Left lung (tissue), 4 donors: ENCODE measurements at regions not wholly inside any gene's neighbourhood (a gene's known extent, or its start where the extent isn't known, plus 50 kb on each side); places are given as distances from the start of the nearest gene placed in this dataset.

Experiments
- ATAC-seq: fragments of 200-7000 bp; cut with Tn5 transposase; one replicate; pipeline ENCODE4 v1.9.1; 2020; ENCODE audit warnings: moderate library complexity
- DNase-seq, 4 donors: peaks; one replicate each; pipeline ENCODE4 v3.0.0-alpha.2; 2013 to 2020
- H3K27ac ChIP-seq, 2 donors: fragments of 200-600 bp; sonication (generic) in 1 of 2; one replicate each; pipeline versions ENCODE4 v1.5.0 to v1.8.0; 2020 to 2021
- H3K27me3 ChIP-seq, 2 donors: fragments of 200-600 bp; sonication (generic) in 1 of 2; one replicate each; pipeline versions ENCODE4 v1.5.0 to v1.8.0; 2020 to 2021
- H3K36me3 ChIP-seq, 2 donors: fragments of 200-600 bp; sonication (generic) in 1 of 2; one replicate each; pipeline versions ENCODE4 v1.5.0 to v1.8.0; 2020 to 2021
- H3K4me1 ChIP-seq, 2 donors: fragments of 200-600 bp; one replicate each; pipeline ENCODE4 v1.8.0; 2021
- H3K4me3 ChIP-seq, 2 donors: fragments of 200-600 bp; sonication (generic) in 1 of 2; one replicate each; pipeline versions ENCODE4 v1.5.0 to v1.8.0; 2020 to 2021; ENCODE audit warnings: mild to moderate bottlenecking in 1 of 2
- H3K9me3 ChIP-seq, 2 donors: fragments of 200-600 bp; sonication (generic) in 1 of 2; one replicate each; pipeline versions ENCODE4 v1.5.0 to v1.8.0; 2020 to 2021
- intact Hi-C, 2 donors: fragments of 100-400 bp; cut with DNase I; formaldehyde crosslinking; loops; one replicate each; pipeline versions ENCODE4 v1.11.2 to v1.14.2; 2022
- TF ChIP-seq, protein P1 (sequence below), 2 donors: fragments of 200-600 bp; sonication (generic) in 1 of 2; IDR thresholded peaks; one replicate each; pipeline versions ENCODE4 v1.5.0 to v1.8.0; 2021; ENCODE audit warnings: antibody characterized with exemption in 2 of 2
- donor health status: DM: no; HTN: yes; CAD: no.
- donor health status: DM: no; HTN: no; CAD: no.

DNA sequence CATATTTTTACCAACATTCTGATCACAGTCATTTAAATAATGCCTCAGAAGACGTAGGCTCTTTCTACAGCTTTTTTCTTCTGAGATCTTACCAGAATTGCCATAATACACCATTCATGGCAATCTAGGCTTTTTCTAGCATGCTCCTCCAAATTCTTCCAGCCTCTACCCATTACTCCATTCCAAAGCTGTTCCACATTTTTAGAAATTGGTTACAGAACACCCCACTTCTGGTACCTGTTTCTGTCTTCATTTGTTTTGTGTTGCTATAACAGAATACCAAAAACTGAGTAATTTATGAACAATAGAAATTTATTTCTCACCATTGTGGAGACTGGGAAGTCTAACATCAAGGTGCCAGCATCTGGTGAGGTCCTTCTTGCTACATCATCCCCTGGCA is 385.4 kb downstream of the BRINP2 start:
- TF ChIP-seq, protein P1, sequence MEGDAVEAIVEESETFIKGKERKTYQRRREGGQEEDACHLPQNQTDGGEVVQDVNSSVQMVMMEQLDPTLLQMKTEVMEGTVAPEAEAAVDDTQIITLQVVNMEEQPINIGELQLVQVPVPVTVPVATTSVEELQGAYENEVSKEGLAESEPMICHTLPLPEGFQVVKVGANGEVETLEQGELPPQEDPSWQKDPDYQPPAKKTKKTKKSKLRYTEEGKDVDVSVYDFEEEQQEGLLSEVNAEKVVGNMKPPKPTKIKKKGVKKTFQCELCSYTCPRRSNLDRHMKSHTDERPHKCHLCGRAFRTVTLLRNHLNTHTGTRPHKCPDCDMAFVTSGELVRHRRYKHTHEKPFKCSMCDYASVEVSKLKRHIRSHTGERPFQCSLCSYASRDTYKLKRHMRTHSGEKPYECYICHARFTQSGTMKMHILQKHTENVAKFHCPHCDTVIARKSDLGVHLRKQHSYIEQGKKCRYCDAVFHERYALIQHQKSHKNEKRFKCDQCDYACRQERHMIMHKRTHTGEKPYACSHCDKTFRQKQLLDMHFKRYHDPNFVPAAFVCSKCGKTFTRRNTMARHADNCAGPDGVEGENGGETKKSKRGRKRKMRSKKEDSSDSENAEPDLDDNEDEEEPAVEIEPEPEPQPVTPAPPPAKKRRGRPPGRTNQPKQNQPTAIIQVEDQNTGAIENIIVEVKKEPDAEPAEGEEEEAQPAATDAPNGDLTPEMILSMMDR (IDR thresholded peaks at IDR 0.05), result no peak

DNA sequence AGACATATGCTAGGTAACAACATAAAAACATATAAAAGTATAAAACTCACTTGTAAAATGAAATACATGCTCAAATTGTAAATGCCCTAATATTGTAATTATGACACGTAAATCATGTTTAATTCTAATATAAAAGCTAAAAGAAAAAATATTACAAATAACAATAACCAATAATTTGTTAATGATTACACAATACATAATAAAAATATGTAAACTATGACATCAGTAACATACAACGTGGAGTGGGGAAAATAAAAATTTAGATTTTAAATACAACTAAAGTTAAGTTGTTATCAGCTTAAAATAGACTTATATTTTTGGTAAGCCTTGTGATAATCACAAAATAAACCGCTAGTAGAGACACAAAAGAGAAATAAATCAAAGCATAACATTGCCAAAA is 376.4 kb downstream of the BRINP2 start:
- intact Hi-C loops, result no loop called here
- H3K4me1 ChIP-seq, result no peaks in the 10 kb centered on the region

More for the DNA sequence above, 385.4 kb downstream of the BRINP2 start:
- peaks cover 0 to 35% of the 10 kb centered on the region in 2 donors for H3K9me3 ChIP-seq
- intact Hi-C loops, result no loop called here
- no peaks in the 10 kb centered on the region for H3K27me3 ChIP-seq
- DNase-seq (no peak), ATAC-seq (no peak)
- H3K27ac ChIP-seq, result no peak overlapping the region
- H3K4me1 ChIP-seq, result no peaks in the 10 kb centered on the region
- H3K4me3 ChIP-seq, result no peak overlapping the region
- no peaks in the 10 kb centered on the region for H3K36me3 ChIP-seq

DNA sequence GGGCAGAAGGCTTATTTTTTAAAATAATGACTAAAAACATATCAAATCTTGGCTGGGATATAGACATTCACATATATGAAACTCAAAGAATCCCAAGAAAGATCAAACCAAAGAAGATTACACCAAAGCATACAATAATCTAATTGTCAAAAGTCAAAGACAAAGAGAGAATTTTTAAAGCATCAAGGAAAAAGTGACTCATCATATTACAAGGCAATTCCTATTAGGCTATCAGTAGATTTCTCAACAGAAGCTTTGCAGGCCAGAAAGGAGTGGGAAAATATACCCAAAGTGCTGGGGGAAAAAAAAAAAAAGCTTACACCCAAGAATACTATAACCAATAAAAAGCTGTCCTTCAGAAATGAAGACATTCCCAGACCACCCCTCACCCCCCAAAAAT is 375.6 kb downstream of the BRINP2 start:
- Histone ChIP-seq H3K9me3 (peaks cover 0 to 7% of the 10 kb centered on the region in 2 donors), H3K27me3 (no peaks in the 10 kb centered on the region), H3K36me3 (no peaks in the 10 kb centered on the region), H3K27ac (no peak overlapping the region), H3K4me3 (no peak overlapping the region), H3K4me1 (no peaks in the 10 kb centered on the region)
- ATAC-seq, result no peak
- TF ChIP-seq, protein P1 (IDR thresholded peaks at IDR 0.05), result no peak
- intact Hi-C loops, result no loop called here
- no peak for DNase-seq

More for the DNA sequence above, 376.4 kb downstream of the BRINP2 start:
- Histone ChIP-seq H3K4me3 (no peak overlapping the region), H3K27me3 (no peaks in the 10 kb centered on the region), H3K9me3 (peaks cover 0 to 4% of the 10 kb centered on the region in 2 donors), H3K27ac (no peak overlapping the region), H3K36me3 (no peaks in the 10 kb centered on the region)
- TF ChIP-seq, protein P1 (IDR thresholded peaks at IDR 0.05), result no peak
- ATAC-seq (no peak), DNase-seq (no peak)

DNA sequence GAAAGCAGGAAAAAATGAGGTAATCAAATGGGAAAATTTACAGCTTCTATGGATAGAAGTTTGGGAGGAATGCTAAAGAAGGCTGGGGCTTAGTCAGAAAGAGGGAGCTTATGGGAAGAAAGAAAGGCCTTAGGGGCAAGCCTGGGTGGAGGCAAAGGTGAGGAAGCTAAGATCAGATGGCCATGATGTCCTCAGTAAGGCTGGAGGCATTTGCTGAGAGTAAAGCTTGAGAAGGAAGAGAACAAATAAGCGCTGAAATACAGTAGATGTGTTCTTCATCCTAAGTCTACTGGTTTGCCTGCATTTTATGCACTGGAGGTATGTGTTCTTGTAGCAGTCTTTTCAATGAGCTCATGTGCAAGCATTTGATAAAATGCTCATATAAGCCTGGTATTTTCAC is 355.4 kb downstream of the BRINP2 start:
- TF ChIP-seq, protein P1 (IDR thresholded peaks at IDR 0.05), result no peak
- Histone ChIP-seq H3K27me3 (no peaks in the 10 kb centered on the region), H3K27ac (no peak overlapping the region), H3K36me3 (no peaks in the 10 kb centered on the region), H3K4me1 (no peaks in the 10 kb centered on the region), H3K4me3 (no peak overlapping the region), H3K9me3 (no peaks in the 10 kb centered on the region)
- DNase-seq, result no peak
- intact Hi-C loops, result no loop called here
- no peak for ATAC-seq

DNA sequence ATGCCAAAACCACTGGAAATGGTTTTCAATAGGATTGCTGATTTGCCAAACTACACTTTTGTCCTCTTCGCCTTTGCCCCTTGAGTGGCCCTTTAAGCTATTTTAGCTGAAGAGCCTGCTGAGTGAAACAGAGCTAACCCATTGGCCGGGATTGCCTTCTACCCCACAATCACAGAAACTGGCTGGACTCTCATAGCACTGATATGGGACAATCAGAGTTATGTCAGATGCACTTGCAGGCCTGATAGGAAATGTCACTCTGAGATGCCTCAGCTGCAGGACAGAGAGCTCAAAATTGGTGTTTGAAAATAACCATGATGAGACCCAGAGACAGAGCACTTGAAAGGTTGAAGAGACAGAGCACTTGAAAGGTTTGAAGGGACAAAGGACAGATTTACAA is 354.4 kb downstream of the BRINP2 start:
- no peak for ATAC-seq
- Histone ChIP-seq H3K4me3 (no peak overlapping the region), H3K27me3 (no peaks in the 10 kb centered on the region), H3K9me3 (no peaks in the 10 kb centered on the region), H3K36me3 (no peaks in the 10 kb centered on the region), H3K4me1 (no peaks in the 10 kb centered on the region), H3K27ac (no peak overlapping the region)
- intact Hi-C loops, result no loop called here
- DNase-seq, result no peak
- TF ChIP-seq, protein P1 (IDR thresholded peaks at IDR 0.05), result no peak
